Neuron (in vitro differentiated cells): ENCODE measurements at regions not wholly inside any gene's neighbourhood (a gene's known extent, or its start where the extent isn't known, plus 50 kb on each side); places are given as distances from the start of the nearest gene placed in this dataset.

Experiments
- H2AFZ ChIP-seq: one replicate; pipeline ENCODE4 v1.6.1; 2013; ENCODE audit warnings: low read depth, mild to moderate bottlenecking, inconsistent platforms, low read length, moderate library complexity
- H3K27me3 ChIP-seq: one replicate; pipeline ENCODE4 v1.6.1; 2013; ENCODE audit warnings: low read length; ENCODE audit not compliant: insufficient read depth
- H3K36me3 ChIP-seq: one replicate; pipeline ENCODE4 v1.6.1; 2013; ENCODE audit warnings: low read length; ENCODE audit not compliant: insufficient read depth
- H3K4me1 ChIP-seq: one replicate; pipeline ENCODE4 v1.6.1; 2013; ENCODE audit warnings: low read length; ENCODE audit not compliant: insufficient read depth
- H3K4me3 ChIP-seq: 2 replicates; pipeline ENCODE4 v1.5.1; 2013; ENCODE audit warnings: mild to moderate bottlenecking, low read length, moderate library complexity
- H3K9me3 ChIP-seq: one replicate; pipeline ENCODE4 v1.6.1; 2013; ENCODE audit warnings: low read length

DNA sequence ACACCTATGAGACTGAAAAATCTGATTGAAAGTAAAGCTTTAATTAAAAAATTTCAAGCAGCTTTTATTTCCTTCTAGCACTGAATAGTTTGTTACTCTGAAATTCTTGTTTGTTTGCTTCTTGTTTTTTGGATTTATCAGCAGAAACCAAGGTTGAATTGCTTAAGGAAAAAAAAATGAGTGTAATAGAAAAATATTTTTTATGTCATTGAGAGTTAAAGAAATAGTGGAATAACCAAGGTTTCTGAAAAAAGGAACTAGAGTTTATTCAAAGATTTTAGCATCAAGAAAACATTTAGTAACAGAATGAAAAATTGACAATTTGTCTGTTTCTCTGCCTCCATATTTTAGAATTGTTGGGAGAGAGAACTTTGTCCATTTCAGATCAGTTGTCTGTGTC lies 1852.2 kb downstream of the PCDH7 start:
- Histone ChIP-seq H2AFZ (no peak overlapping the region), H3K36me3 (no peaks in the 10 kb centered on the region), H3K27me3 (no peaks in the 10 kb centered on the region), H3K9me3 (no peaks in the 10 kb centered on the region), H3K4me3 (no peak overlapping the region), H3K4me1 (peaks cover 7% of the 10 kb centered on the region)

- H3K9me3 ChIP-seq, result no peaks in the 10 kb centered on the region
- no peak overlapping the region for H2AFZ ChIP-seq
- no peaks in the 10 kb centered on the region for H3K36me3 ChIP-seq
- H3K4me3 ChIP-seq, result no peak overlapping the region
- no peaks in the 10 kb centered on the region for H3K27me3 ChIP-seq
- H3K4me1 ChIP-seq, result peaks cover 1% of the 10 kb centered on the region
These were observed 1854.6 kb downstream of the PCDH7 start for GRCh38 chr4:32574803-32575202.

- Histone ChIP-seq H3K9me3 (no peaks in the 10 kb centered on the region), H3K4me3 (no peak overlapping the region), H3K27me3 (no peaks in the 10 kb centered on the region), H3K36me3 (no peaks in the 10 kb centered on the region), H2AFZ (no peak overlapping the region), H3K4me1 (peaks cover 8% of the 10 kb centered on the region)
These were observed 1868.9 kb downstream of the PCDH7 start for GRCh38 chr4:32589097-32589496.

- H3K4me3 ChIP-seq, result no peak overlapping the region
- H3K9me3 ChIP-seq, result no peaks in the 10 kb centered on the region
- no peaks in the 10 kb centered on the region for H3K36me3 ChIP-seq
- H3K4me1 ChIP-seq, result peaks cover 8% of the 10 kb centered on the region
- H2AFZ ChIP-seq, result no peak overlapping the region
- H3K27me3 ChIP-seq, result no peaks in the 10 kb centered on the region
These were observed 1869.7 kb downstream of the PCDH7 start for GRCh38 chr4:32589853-32590252.

- peaks cover 2% of the 10 kb centered on the region for H3K4me1 ChIP-seq
- no peak overlapping the region for H3K4me3 ChIP-seq
- H3K9me3 ChIP-seq, result no peaks in the 10 kb centered on the region
- H3K36me3 ChIP-seq, result no peaks in the 10 kb centered on the region
- H3K27me3 ChIP-seq, result no peaks in the 10 kb centered on the region
- no peak overlapping the region for H2AFZ ChIP-seq
These were observed 1877.2 kb downstream of the PCDH7 start for GRCh38 chr4:32597354-32597753.

DNA sequence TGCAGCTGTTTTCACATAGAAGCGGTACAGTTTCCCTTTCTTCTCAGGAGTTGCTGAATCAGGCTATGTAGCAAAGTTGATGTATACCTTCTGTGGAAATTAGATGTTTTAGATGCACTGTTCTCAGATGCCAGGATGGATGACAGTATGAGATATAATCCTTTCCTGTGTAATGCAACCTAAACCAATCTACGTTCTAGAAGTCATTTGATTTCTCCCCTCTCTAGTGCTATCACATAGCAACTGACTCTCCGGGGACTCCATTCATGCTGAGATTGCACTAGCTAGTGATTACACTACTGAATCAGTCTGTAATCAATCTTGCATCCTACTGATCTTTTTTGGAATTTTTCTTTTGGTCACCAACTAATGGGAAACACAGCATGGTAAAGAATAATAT lies 1881.7 kb downstream of the PCDH7 start:
- Histone ChIP-seq H3K4me3 (no peak overlapping the region), H3K4me1 (no peaks in the 10 kb centered on the region), H2AFZ (no peak overlapping the region), H3K9me3 (no peaks in the 10 kb centered on the region), H3K27me3 (no peaks in the 10 kb centered on the region), H3K36me3 (no peaks in the 10 kb centered on the region)

DNA sequence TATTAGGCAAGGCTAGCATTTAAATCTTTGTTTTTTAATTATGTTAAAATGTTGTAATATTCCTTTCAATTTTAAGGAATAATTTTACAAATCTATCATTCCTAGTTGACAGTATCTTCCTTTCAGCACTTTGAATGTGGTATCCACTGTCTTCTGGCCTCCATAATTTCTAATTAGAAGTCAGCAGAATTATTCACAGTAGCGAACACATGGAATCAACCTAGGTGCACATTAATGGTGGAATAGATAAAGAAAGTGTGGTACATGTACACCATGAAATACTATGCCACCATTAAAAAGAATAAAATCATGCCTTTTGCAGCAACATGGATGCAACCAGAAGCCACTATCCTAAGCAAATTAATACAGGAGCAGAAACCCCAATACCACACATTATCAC lies 1887.8 kb downstream of the PCDH7 start:
- no peak overlapping the region for H2AFZ ChIP-seq
- no peaks in the 10 kb centered on the region for H3K36me3 ChIP-seq
- H3K27me3 ChIP-seq, result no peaks in the 10 kb centered on the region
- H3K4me1 ChIP-seq, result no peaks in the 10 kb centered on the region
- no peak overlapping the region for H3K4me3 ChIP-seq
- no peaks in the 10 kb centered on the region for H3K9me3 ChIP-seq

- Histone ChIP-seq H3K36me3 (no peaks in the 10 kb centered on the region), H3K4me1 (peaks cover 13% of the 10 kb centered on the region), H2AFZ (no peak overlapping the region), H3K4me3 (no peak overlapping the region), H3K9me3 (no peaks in the 10 kb centered on the region), H3K27me3 (no peaks in the 10 kb centered on the region)
These were observed 1904.9 kb downstream of the PCDH7 start for GRCh38 chr4:32624943-32625603.

- Histone ChIP-seq H2AFZ (no peak overlapping the region), H3K4me3 (no peak overlapping the region), H3K4me1 (peaks cover 13% of the 10 kb centered on the region), H3K36me3 (no peaks in the 10 kb centered on the region), H3K27me3 (no peaks in the 10 kb centered on the region), H3K9me3 (no peaks in the 10 kb centered on the region)
These were observed 1905.6 kb downstream of the PCDH7 start for GRCh38 chr4:32625687-32626337.

GRCh38 chr4:32631831-32632230 lies 1911.7 kb downstream of the PCDH7 start:
- no peaks in the 10 kb centered on the region for H3K9me3 ChIP-seq
- no peak overlapping the region for H3K4me3 ChIP-seq
- H2AFZ ChIP-seq, result no peak overlapping the region
- no peaks in the 10 kb centered on the region for H3K27me3 ChIP-seq
- no peaks in the 10 kb centered on the region for H3K36me3 ChIP-seq
- no peaks in the 10 kb centered on the region for H3K4me1 ChIP-seq

DNA sequence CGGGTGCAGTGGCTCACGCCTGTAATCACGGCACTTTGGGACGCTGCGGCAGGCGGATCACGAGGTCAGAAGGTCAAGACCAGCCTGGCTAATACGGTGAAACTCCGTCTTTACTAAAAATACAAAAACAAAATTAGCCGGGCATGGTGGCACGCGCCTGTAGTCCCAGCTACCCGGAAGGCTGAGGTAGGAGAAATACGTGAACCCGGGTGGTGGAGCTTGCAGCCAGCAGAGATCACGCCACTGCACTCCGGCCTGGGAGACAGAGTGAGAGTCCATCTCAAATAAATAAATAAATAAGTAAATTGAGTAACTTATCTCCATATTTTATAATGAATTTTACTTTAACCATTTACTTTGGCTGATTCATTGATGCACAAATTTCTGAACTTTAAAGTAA lies 1913.3 kb downstream of the PCDH7 start:
- Histone ChIP-seq H3K4me3 (no peak overlapping the region), H3K36me3 (no peaks in the 10 kb centered on the region), H3K9me3 (no peaks in the 10 kb centered on the region), H3K4me1 (no peaks in the 10 kb centered on the region), H2AFZ (no peak overlapping the region), H3K27me3 (no peaks in the 10 kb centered on the region)

GRCh38 chr4:32645653-32646052 lies 1925.5 kb downstream of the PCDH7 start:
- Histone ChIP-seq H3K9me3 (peaks cover 2% of the 10 kb centered on the region), H2AFZ (no peak overlapping the region), H3K4me1 (no peaks in the 10 kb centered on the region), H3K36me3 (no peaks in the 10 kb centered on the region), H3K4me3 (no peak overlapping the region), H3K27me3 (no peaks in the 10 kb centered on the region)

DNA sequence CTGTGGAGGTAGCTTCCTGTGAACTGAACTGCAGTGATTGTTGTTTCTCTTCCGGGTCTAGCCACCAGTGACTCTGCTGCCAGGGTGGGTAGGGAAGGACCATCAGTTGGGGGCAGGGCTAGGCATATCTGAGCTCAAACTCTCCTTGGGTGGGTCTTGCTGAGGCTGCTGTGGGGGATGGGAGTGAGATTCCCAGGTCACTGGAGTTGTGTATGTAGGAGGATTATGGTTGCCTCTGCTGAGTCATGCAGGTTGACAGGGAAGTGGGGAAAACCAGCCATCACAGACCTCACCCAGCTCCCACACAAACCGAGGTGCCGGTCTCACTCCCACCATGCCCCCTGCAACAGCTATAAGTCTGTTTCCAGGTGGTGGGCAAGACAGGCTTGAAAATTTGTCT lies 1937.8 kb downstream of the PCDH7 start:
- Histone ChIP-seq H2AFZ (no peak overlapping the region), H3K4me3 (no peak overlapping the region), H3K9me3 (no peaks in the 10 kb centered on the region)

GRCh38 chr4:32661229-32661628 lies 1941.1 kb downstream of the PCDH7 start:
- Histone ChIP-seq H3K9me3 (no peaks in the 10 kb centered on the region), H3K27me3 (no peaks in the 10 kb centered on the region), H3K4me3 (no peak overlapping the region), H3K4me1 (no peaks in the 10 kb centered on the region), H2AFZ (no peak overlapping the region), H3K36me3 (no peaks in the 10 kb centered on the region)

More for the DNA sequence above, 1937.8 kb downstream of the PCDH7 start:
- Histone ChIP-seq H3K27me3 (no peaks in the 10 kb centered on the region), H3K36me3 (no peaks in the 10 kb centered on the region), H3K4me1 (no peaks in the 10 kb centered on the region)
